HL-60 (cell line): ENCODE measurements at regions not wholly inside any gene's neighbourhood (a gene's known extent, or its start where the extent isn't known, plus 50 kb on each side); places are given as distances from the start of the nearest gene placed in this dataset.
"Not testable (repeated sequence)": the region's sequence is repeated elsewhere in the genome, so short reads cannot be mapped to it uniquely, and the experiment has no call there.

Experiments
- CTCF ChIP-seq: IDR thresholded peaks from one replicate; pipeline ENCODE4 v1.5.1; 2011; ENCODE audit warnings: low read length, control low read depth, inconsistent platforms; ENCODE audit not compliant: insufficient read depth
- GABPA ChIP-seq: IDR thresholded peaks from 2 replicates; pipeline ENCODE4 v1.6.1; 2012; ENCODE audit warnings: low read depth
- POLR2AphosphoS5 ChIP-seq: IDR thresholded peaks from 2 replicates; pipeline ENCODE4 v1.6.1; 2012; ENCODE audit warnings: low read depth
- REST ChIP-seq: IDR thresholded peaks from 2 replicates; pipeline ENCODE4 v1.6.1; 2012; ENCODE audit warnings: low read depth; ENCODE audit not compliant: insufficient replicate concordance
- SPI1 ChIP-seq: IDR thresholded peaks from 2 replicates; pipeline ENCODE4 v1.6.1; 2012; ENCODE audit warnings: low read depth, mild to moderate bottlenecking, borderline replicate concordance

- not testable (repeated sequence) for TF ChIP-seq POLR2AphosphoS5, CTCF, REST, GABPA, SPI1
Observed at GRCh38 chr20:30316063-30316462, 941.4 kb upstream of the DEFB115 start.
